ENCODE measurements at regions not wholly inside any gene's neighbourhood (a gene's known extent, or its start where the extent isn't known, plus 50 kb on each side); places are given as distances from the start of the nearest gene placed in this dataset.

- TF ChIP-seq, protein P1, sequence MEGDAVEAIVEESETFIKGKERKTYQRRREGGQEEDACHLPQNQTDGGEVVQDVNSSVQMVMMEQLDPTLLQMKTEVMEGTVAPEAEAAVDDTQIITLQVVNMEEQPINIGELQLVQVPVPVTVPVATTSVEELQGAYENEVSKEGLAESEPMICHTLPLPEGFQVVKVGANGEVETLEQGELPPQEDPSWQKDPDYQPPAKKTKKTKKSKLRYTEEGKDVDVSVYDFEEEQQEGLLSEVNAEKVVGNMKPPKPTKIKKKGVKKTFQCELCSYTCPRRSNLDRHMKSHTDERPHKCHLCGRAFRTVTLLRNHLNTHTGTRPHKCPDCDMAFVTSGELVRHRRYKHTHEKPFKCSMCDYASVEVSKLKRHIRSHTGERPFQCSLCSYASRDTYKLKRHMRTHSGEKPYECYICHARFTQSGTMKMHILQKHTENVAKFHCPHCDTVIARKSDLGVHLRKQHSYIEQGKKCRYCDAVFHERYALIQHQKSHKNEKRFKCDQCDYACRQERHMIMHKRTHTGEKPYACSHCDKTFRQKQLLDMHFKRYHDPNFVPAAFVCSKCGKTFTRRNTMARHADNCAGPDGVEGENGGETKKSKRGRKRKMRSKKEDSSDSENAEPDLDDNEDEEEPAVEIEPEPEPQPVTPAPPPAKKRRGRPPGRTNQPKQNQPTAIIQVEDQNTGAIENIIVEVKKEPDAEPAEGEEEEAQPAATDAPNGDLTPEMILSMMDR (conservative IDR thresholded peaks at IDR 0.05) = no peak
- peaks cover 8% of the 10 kb centered on the region for H3K4me1 Mint-ChIP-seq (ENCODE audit: unreplicated experiment)
- no peaks in the 10 kb centered on the region for H3K9me3 Mint-ChIP-seq
- H3K27ac Mint-ChIP-seq = no peak overlapping the region
- no peaks in the 10 kb centered on the region for H3K27me3 Mint-ChIP-seq
- DNase-seq (ENCODE audit: extremely low spot score, unreplicated experiment) = no peak
- no peaks in the 10 kb centered on the region for H3K36me3 Mint-ChIP-seq
- H3K4me3 Mint-ChIP-seq = no peak overlapping the region
Measured at GRCh38 chr17:62882284-62882683, 74.2 kb upstream of the MARCHF10 start.

DNA sequence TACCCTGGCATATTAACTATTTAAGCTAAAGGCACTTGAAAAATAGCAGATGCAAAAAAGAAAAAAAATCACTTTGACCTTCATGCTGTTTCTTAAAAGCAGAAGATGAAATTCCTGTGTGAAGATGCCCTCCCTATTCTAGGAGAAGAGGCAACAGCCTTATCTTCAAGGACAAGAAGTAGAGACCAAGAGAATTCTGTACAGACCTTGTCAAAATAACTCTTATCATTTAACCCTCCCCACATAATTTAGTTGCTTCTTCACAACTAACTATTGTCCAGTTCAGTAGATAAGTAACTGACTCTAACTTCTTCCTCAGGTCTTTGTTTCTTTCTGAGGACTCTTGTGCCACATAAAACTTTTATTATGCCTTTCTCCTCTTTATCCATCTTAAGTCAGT lies 72.0 kb upstream of the MARCHF10 start:
- Mint-ChIP-seq H3K27ac (no peak overlapping the region), H3K4me1 (ENCODE audit: unreplicated experiment) (peaks cover 19% of the 10 kb centered on the region), H3K36me3 (no peaks in the 10 kb centered on the region), H3K4me3 (no peak overlapping the region), H3K27me3 (no peaks in the 10 kb centered on the region), H3K9me3 (no peaks in the 10 kb centered on the region)
- DNase-seq (ENCODE audit: extremely low spot score, unreplicated experiment) = no peak
- TF ChIP-seq, protein P1 (conservative IDR thresholded peaks at IDR 0.05) = no peak

- Mint-ChIP-seq H3K36me3 (no peaks in the 10 kb centered on the region), H3K4me1 (ENCODE audit: unreplicated experiment) (peaks cover 32% of the 10 kb centered on the region), H3K9me3 (no peaks in the 10 kb centered on the region), H3K4me3 (no peak overlapping the region), H3K27me3 (no peaks in the 10 kb centered on the region), H3K27ac (no peak overlapping the region)
- no peak for DNase-seq (ENCODE audit: extremely low spot score, unreplicated experiment)
- TF ChIP-seq, protein P1 (conservative IDR thresholded peaks at IDR 0.05) = no peak
Measured at GRCh38 chr17:62876673-62877405, 68.7 kb upstream of the MARCHF10 start.

GRCh38 chr17:62876063-62876462 lies 67.9 kb upstream of the MARCHF10 start:
- H3K27me3 Mint-ChIP-seq = no peaks in the 10 kb centered on the region
- TF ChIP-seq, protein P1 (conservative IDR thresholded peaks at IDR 0.05) = no peak
- no peaks in the 10 kb centered on the region for H3K9me3 Mint-ChIP-seq
- no peak overlapping the region for H3K4me3 Mint-ChIP-seq
- no peak for DNase-seq (ENCODE audit: extremely low spot score, unreplicated experiment)
- H3K36me3 Mint-ChIP-seq = no peaks in the 10 kb centered on the region
- H3K27ac Mint-ChIP-seq = no peak overlapping the region
- peaks cover 32% of the 10 kb centered on the region for H3K4me1 Mint-ChIP-seq (ENCODE audit: unreplicated experiment)

DNA sequence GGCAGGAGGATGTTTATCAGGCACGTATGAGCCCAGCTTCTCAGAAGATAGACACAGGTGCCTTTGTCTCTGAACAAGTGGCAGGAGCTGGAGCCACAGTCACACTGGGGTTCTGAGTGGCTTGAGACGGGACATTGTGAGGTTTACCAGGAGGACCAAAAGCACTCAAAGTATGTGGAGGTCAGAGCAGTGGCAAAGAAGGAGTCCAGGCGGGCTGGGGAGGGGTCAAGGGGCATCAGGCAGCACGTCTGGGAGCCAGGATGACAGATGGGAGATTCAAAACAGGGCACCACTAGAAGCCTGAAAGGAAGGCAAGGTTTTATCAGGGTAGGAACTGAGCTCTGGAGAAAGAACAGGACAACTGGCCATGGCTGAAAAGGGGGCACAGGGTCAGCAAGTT lies 67.2 kb upstream of the MARCHF10 start:
- Mint-ChIP-seq H3K27ac (no peak overlapping the region), H3K36me3 (no peaks in the 10 kb centered on the region), H3K27me3 (no peaks in the 10 kb centered on the region), H3K4me3 (peak overlapping the region; percentile 27), H3K9me3 (no peaks in the 10 kb centered on the region), H3K4me1 (ENCODE audit: unreplicated experiment) (peaks cover 39% of the 10 kb centered on the region)
- TF ChIP-seq, protein P1 (conservative IDR thresholded peaks at IDR 0.05) = no peak
- DNase-seq (ENCODE audit: extremely low spot score, unreplicated experiment) = no peak

Measured in type B pancreatic cell (in vitro differentiated cells).